ENCODE measurements at regions not wholly inside any gene's neighbourhood (a gene's known extent, or its start where the extent isn't known, plus 50 kb on each side); places are given as distances from the start of the nearest gene placed in this dataset.

DNA sequence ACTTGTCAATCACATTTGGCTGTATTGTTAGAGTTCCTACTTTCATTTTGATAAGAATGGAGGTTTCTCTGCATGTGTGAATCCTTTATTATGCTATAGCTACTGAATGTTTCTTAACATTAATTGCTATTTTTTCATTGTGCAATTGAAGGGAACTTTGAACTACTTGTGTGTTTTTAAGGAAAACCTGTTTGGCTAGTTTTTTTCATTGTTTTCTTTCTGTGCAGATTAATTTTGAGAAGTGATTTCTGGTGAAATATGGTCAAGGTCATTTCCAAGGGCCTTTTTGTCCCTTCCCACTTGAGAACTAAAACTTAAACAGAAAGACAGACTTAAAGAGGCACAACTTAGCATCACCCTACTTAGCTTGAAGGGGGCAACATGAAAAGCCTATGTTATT is 1309.2 kb upstream of the WWC1 start:
- TF ChIP-seq, protein P1, sequence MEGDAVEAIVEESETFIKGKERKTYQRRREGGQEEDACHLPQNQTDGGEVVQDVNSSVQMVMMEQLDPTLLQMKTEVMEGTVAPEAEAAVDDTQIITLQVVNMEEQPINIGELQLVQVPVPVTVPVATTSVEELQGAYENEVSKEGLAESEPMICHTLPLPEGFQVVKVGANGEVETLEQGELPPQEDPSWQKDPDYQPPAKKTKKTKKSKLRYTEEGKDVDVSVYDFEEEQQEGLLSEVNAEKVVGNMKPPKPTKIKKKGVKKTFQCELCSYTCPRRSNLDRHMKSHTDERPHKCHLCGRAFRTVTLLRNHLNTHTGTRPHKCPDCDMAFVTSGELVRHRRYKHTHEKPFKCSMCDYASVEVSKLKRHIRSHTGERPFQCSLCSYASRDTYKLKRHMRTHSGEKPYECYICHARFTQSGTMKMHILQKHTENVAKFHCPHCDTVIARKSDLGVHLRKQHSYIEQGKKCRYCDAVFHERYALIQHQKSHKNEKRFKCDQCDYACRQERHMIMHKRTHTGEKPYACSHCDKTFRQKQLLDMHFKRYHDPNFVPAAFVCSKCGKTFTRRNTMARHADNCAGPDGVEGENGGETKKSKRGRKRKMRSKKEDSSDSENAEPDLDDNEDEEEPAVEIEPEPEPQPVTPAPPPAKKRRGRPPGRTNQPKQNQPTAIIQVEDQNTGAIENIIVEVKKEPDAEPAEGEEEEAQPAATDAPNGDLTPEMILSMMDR (IDR thresholded peaks at IDR 0.05; ENCODE audit: insufficient read depth, low read length, poor library complexity, severe bottlenecking), result no peak
- no peak for DNase-seq (ENCODE audit: extremely low read depth, insufficient read length)

DNA sequence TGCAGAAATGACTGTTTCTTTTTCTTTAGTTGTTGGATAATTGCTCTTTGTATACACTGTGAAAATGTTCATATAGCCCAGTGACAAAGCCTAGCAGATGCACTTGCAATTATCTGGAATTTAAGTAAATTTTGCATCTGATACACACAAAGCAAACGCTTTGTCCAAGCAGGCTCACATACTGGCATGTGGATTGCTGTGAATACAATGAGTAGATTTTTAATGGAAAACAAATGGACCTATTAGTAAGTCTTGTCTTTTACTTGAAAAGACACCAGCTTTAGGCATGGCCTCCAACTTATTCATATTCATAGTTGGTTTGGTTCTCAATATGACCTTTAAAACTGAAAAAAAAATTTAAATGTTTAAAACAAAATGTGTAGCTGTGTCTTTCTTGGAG is 1299.8 kb upstream of the WWC1 start:
- TF ChIP-seq, protein P1 (IDR thresholded peaks at IDR 0.05; ENCODE audit: insufficient read depth, low read length, poor library complexity, severe bottlenecking), result no peak
- no peaks in the 10 kb centered on the region for H3K36me3 ChIP-seq (ENCODE audit: control insufficient read depth, insufficient read depth, low read length)
- no peak for DNase-seq (ENCODE audit: extremely low read depth, insufficient read length)
- H3K27me3 ChIP-seq (replicated peaks; ENCODE audit: control insufficient read depth, insufficient read depth, low read length), result no peaks in the 10 kb centered on the region
- no peak overlapping the region for H3K4me3 ChIP-seq (replicated peaks; ENCODE audit: low read depth, low read length)

More for the DNA sequence above, 1309.2 kb upstream of the WWC1 start:
- H3K27me3 ChIP-seq (replicated peaks; ENCODE audit: control insufficient read depth, insufficient read depth, low read length), result no peaks in the 10 kb centered on the region
- no peak overlapping the region for H3K4me3 ChIP-seq (replicated peaks; ENCODE audit: low read depth, low read length)
- no peaks in the 10 kb centered on the region for H3K36me3 ChIP-seq (ENCODE audit: control insufficient read depth, insufficient read depth, low read length)

- Histone ChIP-seq H3K27me3 (replicated peaks; ENCODE audit: control insufficient read depth, insufficient read depth, low read length) (no peaks in the 10 kb centered on the region), H3K4me3 (replicated peaks; ENCODE audit: low read depth, low read length) (no peak overlapping the region), H3K36me3 (ENCODE audit: control insufficient read depth, insufficient read depth, low read length) (no peaks in the 10 kb centered on the region)
- TF ChIP-seq, protein P1 (IDR thresholded peaks at IDR 0.05; ENCODE audit: insufficient read depth, low read length, poor library complexity, severe bottlenecking), result no peak
- no peak for DNase-seq (ENCODE audit: extremely low read depth, insufficient read length)
Measured at GRCh38 chr5:166992108-166992507, 1299.3 kb upstream of the WWC1 start.

DNA sequence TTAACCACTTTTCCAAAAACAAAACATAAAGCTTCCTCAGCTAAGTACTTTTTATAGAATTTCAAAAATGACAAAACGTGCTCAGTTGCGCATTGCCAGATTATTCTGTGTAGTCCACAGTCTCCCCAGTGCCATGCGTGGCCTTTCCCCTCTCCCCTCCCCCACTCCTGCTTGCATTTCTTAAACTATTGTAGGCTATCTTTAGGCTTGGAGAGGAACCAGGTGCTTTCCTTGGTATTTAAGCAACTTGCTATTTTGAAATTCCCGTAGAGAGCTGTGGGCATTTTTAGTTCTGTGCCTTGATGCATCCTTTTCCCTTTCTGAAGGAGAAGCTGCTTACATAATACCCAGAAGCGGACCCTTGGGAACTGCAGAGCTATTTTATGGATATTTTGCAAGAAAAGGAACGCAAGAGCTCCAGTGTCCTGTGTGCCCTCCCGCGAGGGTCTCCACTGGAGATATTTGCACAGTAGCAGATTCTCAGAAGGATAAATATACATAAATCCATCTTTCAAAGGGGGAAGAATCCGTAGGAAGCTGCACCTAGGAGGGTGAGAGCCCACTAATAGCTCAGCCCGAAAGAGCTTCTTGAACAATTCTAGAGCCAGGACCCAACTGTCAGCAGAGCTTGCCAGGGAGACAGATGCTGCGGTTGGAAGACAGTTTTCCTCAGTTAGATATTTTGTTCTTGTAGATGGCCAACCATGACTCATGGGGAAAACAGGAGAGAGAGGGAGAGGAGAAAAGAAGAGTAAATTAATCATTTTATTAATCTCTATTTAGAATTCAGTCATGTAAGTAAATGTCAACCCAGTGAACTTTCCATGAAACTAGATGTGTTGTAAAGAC is 1298.3 kb upstream of the WWC1 start:
- H3K4me3 ChIP-seq (replicated peaks; ENCODE audit: low read depth, low read length), result no peak overlapping the region
- no peaks in the 10 kb centered on the region for H3K36me3 ChIP-seq (ENCODE audit: control insufficient read depth, insufficient read depth, low read length)
- no peak for DNase-seq (ENCODE audit: extremely low read depth, insufficient read length)
- TF ChIP-seq, protein P1 (IDR thresholded peaks at IDR 0.05; ENCODE audit: insufficient read depth, low read length, poor library complexity, severe bottlenecking), result no peak
- H3K27me3 ChIP-seq (replicated peaks; ENCODE audit: control insufficient read depth, insufficient read depth, low read length), result no peaks in the 10 kb centered on the region

DNA sequence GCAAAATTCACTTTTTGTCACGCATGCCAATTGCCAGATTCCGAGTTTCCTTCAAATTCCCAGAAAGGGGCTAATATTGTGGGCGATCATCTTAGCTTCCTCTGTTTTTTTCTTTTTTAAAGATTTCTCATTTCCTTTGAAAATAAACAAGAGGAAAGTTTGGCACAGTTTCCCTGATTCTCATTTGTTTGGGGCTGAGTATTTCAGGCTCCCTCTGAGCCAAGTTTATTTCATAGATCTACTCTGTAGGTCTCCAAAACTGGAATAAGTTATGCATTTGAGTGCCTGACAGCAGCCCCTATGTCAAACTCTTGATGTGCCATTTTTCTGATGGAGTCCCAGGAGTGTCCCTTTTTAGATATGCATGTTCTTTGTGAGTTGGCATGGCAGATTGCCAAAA is 1297.2 kb upstream of the WWC1 start:
- H3K36me3 ChIP-seq (ENCODE audit: control insufficient read depth, insufficient read depth, low read length), result no peaks in the 10 kb centered on the region
- H3K27me3 ChIP-seq (replicated peaks; ENCODE audit: control insufficient read depth, insufficient read depth, low read length), result no peaks in the 10 kb centered on the region
- TF ChIP-seq, protein P1 (IDR thresholded peaks at IDR 0.05; ENCODE audit: insufficient read depth, low read length, poor library complexity, severe bottlenecking), result no peak
- no peak overlapping the region for H3K4me3 ChIP-seq (replicated peaks; ENCODE audit: low read depth, low read length)
- DNase-seq (ENCODE audit: extremely low read depth, insufficient read length), result no peak
